ENCODE measurements at regions not wholly inside any gene's neighbourhood (a gene's known extent, or its start where the extent isn't known, plus 50 kb on each side); places are given as distances from the start of the nearest gene placed in this dataset.

GRCh38 chr10:113476673-113477072, 76.2 kb upstream of the HABP2 start:
- TF ChIP-seq CTCF (conservative IDR thresholded peaks at IDR 0.05; ENCODE audit: low read depth, low read length) (no peak), EZH2 (IDR thresholded peaks at IDR 0.05; ENCODE audit: borderline replicate concordance, low read depth, low read length, poor library complexity, severe bottlenecking) (no peak)
